ENCODE measurements at regions not wholly inside any gene's neighbourhood (a gene's known extent, or its start where the extent isn't known, plus 50 kb on each side); places are given as distances from the start of the nearest gene placed in this dataset.
A peak's percentile ranks its signal among the peaks of the same experiment; 100 is the strongest.
"Not testable (repeated sequence)": the region's sequence is repeated elsewhere in the genome, so short reads cannot be mapped to it uniquely, and the experiment has no call there.

DNA sequence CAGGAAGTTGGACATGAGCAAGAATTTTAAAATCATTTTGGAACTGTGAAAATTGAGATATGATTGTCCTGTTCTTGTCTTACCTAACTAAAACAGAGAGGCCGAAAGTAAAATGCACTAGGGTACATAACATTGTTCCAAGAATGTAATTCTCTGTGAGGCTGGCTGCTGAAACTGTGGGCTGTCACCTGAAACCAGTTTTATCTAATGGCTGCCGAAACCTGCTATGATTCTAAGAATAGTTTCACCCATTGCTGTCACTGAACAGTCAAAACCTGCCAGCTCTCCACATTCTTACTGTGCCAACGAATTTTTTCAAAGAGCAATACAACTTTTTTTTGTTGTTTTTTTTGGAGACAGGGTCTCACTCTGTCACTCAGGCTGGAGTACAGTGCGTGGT is 119.3 kb upstream of the ZSWIM2 start:
- no peak overlapping the region for H3K4me3 ChIP-seq (replicated peaks in 1 of 2; ENCODE audit: low read depth in 2 of 2, low read length in 2 of 2)
- no peak for DNase-seq (ENCODE audit: low read depth in 2 of 2)
- TF ChIP-seq, protein P1, sequence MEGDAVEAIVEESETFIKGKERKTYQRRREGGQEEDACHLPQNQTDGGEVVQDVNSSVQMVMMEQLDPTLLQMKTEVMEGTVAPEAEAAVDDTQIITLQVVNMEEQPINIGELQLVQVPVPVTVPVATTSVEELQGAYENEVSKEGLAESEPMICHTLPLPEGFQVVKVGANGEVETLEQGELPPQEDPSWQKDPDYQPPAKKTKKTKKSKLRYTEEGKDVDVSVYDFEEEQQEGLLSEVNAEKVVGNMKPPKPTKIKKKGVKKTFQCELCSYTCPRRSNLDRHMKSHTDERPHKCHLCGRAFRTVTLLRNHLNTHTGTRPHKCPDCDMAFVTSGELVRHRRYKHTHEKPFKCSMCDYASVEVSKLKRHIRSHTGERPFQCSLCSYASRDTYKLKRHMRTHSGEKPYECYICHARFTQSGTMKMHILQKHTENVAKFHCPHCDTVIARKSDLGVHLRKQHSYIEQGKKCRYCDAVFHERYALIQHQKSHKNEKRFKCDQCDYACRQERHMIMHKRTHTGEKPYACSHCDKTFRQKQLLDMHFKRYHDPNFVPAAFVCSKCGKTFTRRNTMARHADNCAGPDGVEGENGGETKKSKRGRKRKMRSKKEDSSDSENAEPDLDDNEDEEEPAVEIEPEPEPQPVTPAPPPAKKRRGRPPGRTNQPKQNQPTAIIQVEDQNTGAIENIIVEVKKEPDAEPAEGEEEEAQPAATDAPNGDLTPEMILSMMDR (IDR thresholded peaks at IDR 0.05; ENCODE audit: low read depth, low read length) = no peak

DNA sequence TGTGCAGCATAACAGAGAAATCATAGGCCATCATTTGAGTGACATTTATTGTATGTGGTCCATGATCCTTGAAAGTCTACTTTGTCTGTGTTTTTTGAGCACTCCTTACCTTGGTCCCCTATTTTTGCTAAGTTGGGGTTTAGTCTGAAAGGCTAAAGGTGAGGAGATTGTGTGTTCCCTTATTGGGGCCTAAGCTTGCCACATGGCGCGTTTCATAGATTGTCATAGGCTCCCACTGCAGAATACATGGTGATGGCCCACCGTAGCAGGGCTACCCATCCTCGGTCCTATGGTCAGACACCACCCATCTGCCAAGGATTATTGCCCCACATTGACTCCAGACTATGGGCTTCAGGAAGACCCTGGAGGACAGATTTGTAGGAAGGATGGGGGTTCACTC is 117.0 kb upstream of the ZSWIM2 start:
- DNase-seq (ENCODE audit: low read depth in 2 of 2) = no peak
- TF ChIP-seq, protein P1 (IDR thresholded peaks at IDR 0.05; ENCODE audit: low read depth, low read length) = no peak

DNA sequence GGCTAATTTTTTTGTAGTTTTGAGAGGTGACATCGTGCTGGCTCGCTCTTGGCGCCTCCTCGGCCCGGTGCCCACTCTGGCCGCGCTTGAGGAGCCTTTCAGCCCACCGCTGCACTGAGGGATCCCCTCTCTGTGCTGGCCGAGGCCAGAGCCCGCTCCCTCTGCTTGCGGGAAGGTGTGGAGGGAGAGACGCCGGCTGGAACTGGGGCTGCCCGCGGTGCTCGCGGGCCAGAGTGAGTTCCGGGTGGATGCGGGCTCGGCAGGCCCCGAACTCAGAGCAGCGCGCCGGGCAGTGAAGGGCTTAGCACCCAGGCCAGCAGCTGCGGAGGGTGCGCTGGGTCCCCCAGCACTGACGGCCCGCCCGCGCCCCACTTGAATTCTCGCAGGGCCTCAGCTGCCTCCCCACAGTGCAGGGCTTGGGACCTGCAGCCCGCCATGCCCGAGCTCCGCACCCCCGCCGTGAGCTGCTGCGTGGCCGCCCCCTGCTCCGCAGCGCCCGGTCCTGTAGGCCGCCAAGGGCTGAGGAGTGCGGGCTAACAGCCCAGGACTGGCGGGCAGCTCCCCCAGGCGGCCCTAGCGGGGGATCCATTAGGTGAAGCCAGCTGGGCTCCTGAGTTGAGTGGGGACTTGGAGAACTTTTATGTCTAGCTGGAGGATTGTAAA is 113.2 kb upstream of the ZSWIM2 start:
- no peak overlapping the region for H3K4me3 ChIP-seq (replicated peaks in 1 of 2; ENCODE audit: low read depth in 2 of 2, low read length in 2 of 2)
- TF ChIP-seq, protein P1 (IDR thresholded peaks at IDR 0.05; ENCODE audit: low read depth, low read length) = no peak
- DNase-seq (ENCODE audit: low read depth in 2 of 2) = no peak

More for the DNA sequence above, 117.0 kb upstream of the ZSWIM2 start:
- no peak overlapping the region for H3K4me3 ChIP-seq (replicated peaks in 1 of 2; ENCODE audit: low read depth in 2 of 2, low read length in 2 of 2)

GRCh38 chr2:186960241-186960640 is 111.3 kb upstream of the ZSWIM2 start:
- H3K4me3 ChIP-seq (replicated peaks in 1 of 2; ENCODE audit: low read depth in 2 of 2, low read length in 2 of 2); DNase-seq (ENCODE audit: low read depth in 2 of 2): not testable (repeated sequence)

DNA sequence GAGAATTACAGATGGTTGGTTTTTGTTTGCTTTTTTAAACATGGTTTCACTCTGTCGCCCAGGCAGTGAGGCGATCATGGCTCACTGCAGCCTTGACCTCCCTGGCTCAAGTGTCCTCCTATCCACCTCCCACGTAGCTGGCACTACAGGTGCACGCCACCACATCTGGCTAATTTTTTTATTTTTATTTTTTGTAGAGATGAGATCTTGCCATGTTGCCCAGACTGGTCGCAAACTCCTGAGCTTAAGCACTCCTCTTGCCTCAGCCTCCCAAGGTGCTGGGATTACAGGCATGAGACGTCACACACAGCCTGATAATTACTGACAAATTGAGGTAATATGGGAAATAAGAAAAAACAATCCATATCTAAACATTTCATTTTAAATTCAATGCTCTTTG is 110.5 kb upstream of the ZSWIM2 start:
- no peak for DNase-seq (ENCODE audit: low read depth in 2 of 2)
- H3K4me3 ChIP-seq (replicated peaks in 1 of 2; ENCODE audit: low read depth in 2 of 2, low read length in 2 of 2) = no peak overlapping the region
- TF ChIP-seq, protein P1 (IDR thresholded peaks at IDR 0.05; ENCODE audit: low read depth, low read length) = no peak

- peak in 1 of 2 donors; percentile 9 for DNase-seq (ENCODE audit: low read depth in 2 of 2)
- H3K4me3 ChIP-seq (replicated peaks in 1 of 2; ENCODE audit: low read depth in 2 of 2, low read length in 2 of 2) = no peak overlapping the region
- TF ChIP-seq, protein P1 (IDR thresholded peaks at IDR 0.05; ENCODE audit: low read depth, low read length) = no peak
Measured at GRCh38 chr2:186950694-186951093, 101.7 kb upstream of the ZSWIM2 start.

- DNase-seq (ENCODE audit: low read depth in 2 of 2) = no peak
- TF ChIP-seq, protein P1 (IDR thresholded peaks at IDR 0.05; ENCODE audit: low read depth, low read length) = no peak
- H3K4me3 ChIP-seq (replicated peaks in 1 of 2; ENCODE audit: low read depth in 2 of 2, low read length in 2 of 2) = no peak overlapping the region
Measured at GRCh38 chr2:186949726-186950256, 100.8 kb upstream of the ZSWIM2 start.

Data from cardiac fibroblast (primary cell).